GM18873 (cell line): ENCODE measurements at regions not wholly inside any gene's neighbourhood (a gene's known extent, or its start where the extent isn't known, plus 50 kb on each side); places are given as distances from the start of the nearest gene placed in this dataset.

Experiments used
- ATAC-seq: cut with Tn5 transposase; IDR thresholded peaks from one replicate; pipeline ENCODE4 v1.9.1; 2021; ENCODE audit warnings: mild to moderate bottlenecking, moderate library complexity, moderate number of reproducible peaks; ENCODE audit not compliant: unreplicated experiment, low FRiP score

- ATAC-seq, result no peak
These were observed 2199.4 kb upstream of the PCDH20 start for GRCh38 chr13:63614874-63615612.

GRCh38 chr13:63607153-63607552 lies 2191.5 kb upstream of the PCDH20 start:
- no peak for ATAC-seq

- no peak for ATAC-seq
These were observed 2190.3 kb upstream of the PCDH20 start for GRCh38 chr13:63605962-63606361.

- no peak for ATAC-seq
These were observed 2189.8 kb upstream of the PCDH20 start for GRCh38 chr13:63605403-63605802.

- no peak for ATAC-seq
These were observed 2180.2 kb upstream of the PCDH20 start for GRCh38 chr13:63595811-63596210.

- no peak for ATAC-seq
These were observed 2170.8 kb upstream of the PCDH20 start for GRCh38 chr13:63586467-63586866.

- ATAC-seq, result no peak
These were observed 2163.1 kb upstream of the PCDH20 start for GRCh38 chr13:63578796-63579195.

- ATAC-seq, result no peak
These were observed 2151.4 kb upstream of the PCDH20 start for GRCh38 chr13:63567031-63567430.

- ATAC-seq, result no peak
These were observed 2138.5 kb upstream of the PCDH20 start for GRCh38 chr13:63554157-63554556.

GRCh38 chr13:63551731-63552130 lies 2136.1 kb upstream of the PCDH20 start:
- ATAC-seq, result no peak

GRCh38 chr13:63546524-63546923 lies 2130.9 kb upstream of the PCDH20 start:
- ATAC-seq, result no peak

GRCh38 chr13:63542770-63543169 lies 2127.1 kb upstream of the PCDH20 start:
- ATAC-seq, result no peak

- ATAC-seq, result no peak
These were observed 2125.7 kb upstream of the PCDH20 start for GRCh38 chr13:63541336-63541735.

- no peak for ATAC-seq
These were observed 2124.4 kb upstream of the PCDH20 start for GRCh38 chr13:63540061-63540460.

GRCh38 chr13:63517371-63517770 lies 2101.7 kb upstream of the PCDH20 start:
- no peak for ATAC-seq

GRCh38 chr13:63516124-63516523 lies 2100.5 kb upstream of the PCDH20 start:
- no peak for ATAC-seq

GRCh38 chr13:63514886-63515285 lies 2099.2 kb upstream of the PCDH20 start:
- no peak for ATAC-seq

- no peak for ATAC-seq
These were observed 2096.4 kb upstream of the PCDH20 start for GRCh38 chr13:63512095-63512494.

GRCh38 chr13:63501702-63502101 lies 2086.1 kb upstream of the PCDH20 start:
- ATAC-seq, result no peak

GRCh38 chr13:63497601-63498000 lies 2082.0 kb upstream of the PCDH20 start:
- ATAC-seq, result no peak

- no peak for ATAC-seq
These were observed 2077.0 kb upstream of the PCDH20 start for GRCh38 chr13:63492604-63493003.

GRCh38 chr13:63490149-63490548 lies 2074.5 kb upstream of the PCDH20 start:
- no peak for ATAC-seq

GRCh38 chr13:63481334-63481733 lies 2065.7 kb upstream of the PCDH20 start:
- ATAC-seq, result no peak
